ENCODE measurements at regions not wholly inside any gene's neighbourhood (a gene's known extent, or its start where the extent isn't known, plus 50 kb on each side); places are given as distances from the start of the nearest gene placed in this dataset.

DNA sequence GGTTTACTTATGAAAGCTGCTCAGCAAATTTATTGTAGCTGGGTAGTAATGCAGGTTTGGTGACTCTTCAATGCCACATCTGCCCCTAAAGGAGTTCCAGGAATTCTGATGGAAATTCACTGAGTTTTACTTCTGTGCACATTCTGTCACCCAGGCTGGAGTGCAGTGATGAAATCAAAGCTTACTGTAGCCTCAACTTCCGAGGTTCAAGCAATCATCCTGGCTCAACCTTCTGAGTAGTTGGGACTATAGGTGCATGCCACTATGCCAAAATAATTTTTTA, 150.6 kb upstream of the RUNX1 start:
- TF ChIP-seq, protein P1, sequence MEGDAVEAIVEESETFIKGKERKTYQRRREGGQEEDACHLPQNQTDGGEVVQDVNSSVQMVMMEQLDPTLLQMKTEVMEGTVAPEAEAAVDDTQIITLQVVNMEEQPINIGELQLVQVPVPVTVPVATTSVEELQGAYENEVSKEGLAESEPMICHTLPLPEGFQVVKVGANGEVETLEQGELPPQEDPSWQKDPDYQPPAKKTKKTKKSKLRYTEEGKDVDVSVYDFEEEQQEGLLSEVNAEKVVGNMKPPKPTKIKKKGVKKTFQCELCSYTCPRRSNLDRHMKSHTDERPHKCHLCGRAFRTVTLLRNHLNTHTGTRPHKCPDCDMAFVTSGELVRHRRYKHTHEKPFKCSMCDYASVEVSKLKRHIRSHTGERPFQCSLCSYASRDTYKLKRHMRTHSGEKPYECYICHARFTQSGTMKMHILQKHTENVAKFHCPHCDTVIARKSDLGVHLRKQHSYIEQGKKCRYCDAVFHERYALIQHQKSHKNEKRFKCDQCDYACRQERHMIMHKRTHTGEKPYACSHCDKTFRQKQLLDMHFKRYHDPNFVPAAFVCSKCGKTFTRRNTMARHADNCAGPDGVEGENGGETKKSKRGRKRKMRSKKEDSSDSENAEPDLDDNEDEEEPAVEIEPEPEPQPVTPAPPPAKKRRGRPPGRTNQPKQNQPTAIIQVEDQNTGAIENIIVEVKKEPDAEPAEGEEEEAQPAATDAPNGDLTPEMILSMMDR (IDR thresholded peaks at IDR 0.05) = no peak
- no peak for TF ChIP-seq POLR2A (IDR thresholded peaks at IDR 0.05)

Data from adrenal gland (tissue), 5 donors.